Endothelial cell of umbilical vein (primary cell): ENCODE measurements at regions not wholly inside any gene's neighbourhood (a gene's known extent, or its start where the extent isn't known, plus 50 kb on each side); places are given as distances from the start of the nearest gene placed in this dataset.

Source experiments
- BruUV-seq: library from RNA; stranded (reverse); fragments of 400-500 nt; replicated peaks from 2 replicates; lab custom pipeline; 2021; lab: Mats Ljungman, UMichigan
- CTCF ChIA-PET: fragments of 300-600, 350-600 bp; sonication (Branson Sonifier 250); formaldehyde crosslinking; loops from one replicate; lab custom pipeline; 2021; ENCODE audit warnings: antibody characterized with exemption, inconsistent platforms; lab: Charles Lee
- POLR2A ChIA-PET: fragments of 300-600, 350-600 bp; sonication (Branson Sonifier 250); formaldehyde crosslinking; loops from one replicate; lab custom pipeline; 2021; ENCODE audit warnings: antibody characterized with exemption, inconsistent platforms; lab: Charles Lee
- DNase-seq: peaks from one replicate; pipeline ENCODE4 v3.0.0-alpha.2; 2011; ENCODE audit warnings: low read depth, low spot score
- FAIRE-seq: peaks from 2 replicates; lab custom pipeline; 2011; peaks lifted over from hg19 to GRCh38; lab: Jason Lieb, UNC
- H2AFZ ChIP-seq: 2 replicates; pipeline ENCODE4 v1.6.0; 2012; ENCODE audit warnings: low read depth, low read length, control low read depth, inconsistent platforms
- H3K27ac ChIP-seq: 2 replicates; pipeline ENCODE4 v1.5.1; 2011; ENCODE audit warnings: low read depth, mild to moderate bottlenecking, control low read depth, low read length, moderate library complexity; ENCODE audit not compliant: insufficient read depth
- H3K27me3 ChIP-seq, 2 experiments: 2 replicates each; pipeline versions ENCODE4 v1.6.0 to v1.6.1; 2011; ENCODE audit warnings: low read length in 2 of 2, mixed read lengths in 1 of 2; ENCODE audit not compliant: control insufficient read depth in 2 of 2, insufficient read depth in 2 of 2
- H3K36me3 ChIP-seq, 2 experiments: 2 replicates in 1 of 2; 3 replicates in 1 of 2; pipeline ENCODE4 v1.5.1; 2011; ENCODE audit warnings: low read length in 2 of 2, mild to moderate bottlenecking in 1 of 2, moderate library complexity in 1 of 2; ENCODE audit not compliant: control insufficient read depth in 2 of 2, insufficient read depth in 2 of 2; ENCODE audit errors: extremely low read depth in 1 of 2
- H3K4me1 ChIP-seq: 3 replicates; pipeline ENCODE4 v1.5.1; 2011; ENCODE audit warnings: mild to moderate bottlenecking, low read length; ENCODE audit not compliant: control insufficient read depth, insufficient read depth; ENCODE audit errors: extremely low read depth
- H3K4me2 ChIP-seq: 2 replicates; pipeline ENCODE4 v1.6.1; 2011; ENCODE audit warnings: low read length, control low read depth, mixed read lengths; ENCODE audit not compliant: insufficient read depth
- H3K4me3 ChIP-seq, 3 experiments: fragments of 200-600 bp in 1 of 3; sonication (generic), shearing (Covaris generic) in 1 of 3; replicated peaks in 1 of 3; 2 replicates each; pipeline ENCODE4 v1.5.1; 2011 to 2016; ENCODE audit warnings: control low read depth in 3 of 3, low read length in 3 of 3, mild to moderate bottlenecking in 2 of 3, inconsistent platforms in 1 of 3, low read depth in 1 of 3, moderate library complexity in 1 of 3; ENCODE audit not compliant: insufficient read depth in 1 of 3
- H3K79me2 ChIP-seq: 2 replicates; pipeline ENCODE4 v1.6.0; 2012; ENCODE audit warnings: low read length, inconsistent platforms; ENCODE audit not compliant: control insufficient read depth, insufficient read depth
- H3K9ac ChIP-seq: replicated peaks from 2 replicates; pipeline ENCODE3; 2011; ENCODE audit warnings: low read length, control low read depth; ENCODE audit not compliant: insufficient read depth; ENCODE audit errors: extremely low read depth
- H3K9me1 ChIP-seq: replicated peaks from 3 replicates; pipeline ENCODE4 v1.6.0; 2011; ENCODE audit warnings: mild to moderate bottlenecking, low read length; ENCODE audit not compliant: control insufficient read depth, insufficient read depth; ENCODE audit errors: extremely low read depth
- H3K9me3 ChIP-seq: replicated peaks from 2 replicates; pipeline ENCODE4 v1.5.1; 2012; ENCODE audit warnings: low read length, inconsistent platforms; ENCODE audit not compliant: control insufficient read depth, insufficient read depth
- H4K20me1 ChIP-seq: replicated peaks from 2 replicates; pipeline ENCODE3; 2011; ENCODE audit warnings: mild to moderate bottlenecking, low read length; ENCODE audit not compliant: control insufficient read depth, insufficient read depth; ENCODE audit errors: extremely low read depth
- EZH2 ChIP-seq: IDR thresholded peaks from 2 replicates; pipeline ENCODE4 v1.6.1; 2012; ENCODE audit warnings: borderline replicate concordance, low read depth, mild to moderate bottlenecking, moderate library complexity, low read length, inconsistent platforms; ENCODE audit not compliant: severe bottlenecking
- FOS ChIP-seq: IDR thresholded peaks from 2 replicates; pipeline ENCODE4 v1.6.1; 2011; ENCODE audit warnings: mild to moderate bottlenecking, low read length, moderate library complexity, borderline replicate concordance; ENCODE audit not compliant: insufficient read depth
- GATA2 ChIP-seq: IDR thresholded peaks from 2 replicates; pipeline ENCODE4 v1.7.0; 2011; ENCODE audit warnings: low read depth, mild to moderate bottlenecking, moderate library complexity, mixed read lengths, low read length; ENCODE audit not compliant: insufficient read length, insufficient read depth
- JUN ChIP-seq: IDR thresholded peaks from 2 replicates; pipeline ENCODE4 v1.6.1; 2011; ENCODE audit warnings: borderline replicate concordance, low read depth; ENCODE audit not compliant: insufficient read length, insufficient read depth
- MYC ChIP-seq: IDR thresholded peaks from one replicate; pipeline ENCODE4 v1.6.1; 2011; ENCODE audit warnings: mild to moderate bottlenecking, low read depth, low read length
- POLR2A ChIP-seq: IDR thresholded peaks from 2 replicates; pipeline ENCODE4 v1.6.1; 2012; ENCODE audit warnings: low read depth, mild to moderate bottlenecking, control low read depth, low read length
- POLR2AphosphoS5 ChIP-seq: IDR thresholded peaks from 2 replicates; pipeline ENCODE4 v1.6.1; 2012; ENCODE audit warnings: low read depth, mild to moderate bottlenecking, control low read depth, low read length, moderate library complexity; ENCODE audit not compliant: insufficient read depth
- dilution Hi-C: fragments of 300-500 bp; cut with MboI; formaldehyde crosslinking; loops from one replicate; pipeline ENCODE4 v1.15.0; 2019; ENCODE audit warnings: low sequenced_read_pairs; ENCODE audit not compliant: extremely low pct_ligation_motif_present
- intact Hi-C: fragments of 100-400 bp; cut with micrococcal nuclease; formaldehyde crosslinking; loops from one replicate; pipeline ENCODE4 v1.10.0; 2022
- TF ChIP-seq, protein P1 (sequence below): IDR thresholded peaks from 2 replicates; pipeline ENCODE4 v1.6.1; 2011; ENCODE audit not compliant: insufficient read depth, insufficient read length
- TF ChIP-seq, protein P2 (sequence below), 2 donors: IDR thresholded peaks; 1 replicate in 1 of 2; 2 replicates in 1 of 2; pipeline ENCODE4 v1.5.1; 2011; ENCODE audit warnings: low read length in 2 of 2, mild to moderate bottlenecking in 2 of 2, moderate library complexity in 2 of 2, control low read depth in 1 of 2, inconsistent platforms in 1 of 2, low read depth in 1 of 2; ENCODE audit not compliant: insufficient read depth in 1 of 2; ENCODE audit errors: extremely low read depth in 1 of 2

DNA sequence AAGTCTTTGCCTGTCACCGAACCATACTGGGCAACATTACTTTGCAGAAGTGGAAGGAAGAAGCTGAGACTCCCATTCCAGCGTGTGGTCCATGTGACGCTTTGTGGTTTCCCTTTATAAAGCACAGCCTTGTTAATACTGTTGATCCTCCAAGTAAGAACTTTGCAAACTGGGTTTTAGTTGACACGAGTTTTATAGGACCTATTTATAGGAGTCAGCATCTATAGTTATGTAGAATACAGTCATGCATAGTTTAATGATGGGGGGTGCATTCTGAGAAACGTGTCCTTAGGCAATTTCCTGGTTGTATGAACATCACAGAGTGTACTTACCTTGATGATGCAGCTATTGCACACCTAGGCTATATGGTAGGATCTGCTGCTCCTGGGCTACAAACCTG lies 1879.4 kb upstream of the TENM3 start:
- BruUV-seq, result no TSS peak
- FAIRE-seq, result no peak
- intact Hi-C loops, result no loop called here
- POLR2A ChIA-PET, result no interaction called here
- H3K27ac ChIP-seq, result no peak overlapping the region
- no peak overlapping the region for H2AFZ ChIP-seq
- H3K4me2 ChIP-seq, result no peak overlapping the region
- dilution Hi-C loops, result no loop called here
- TF ChIP-seq, protein P1, sequence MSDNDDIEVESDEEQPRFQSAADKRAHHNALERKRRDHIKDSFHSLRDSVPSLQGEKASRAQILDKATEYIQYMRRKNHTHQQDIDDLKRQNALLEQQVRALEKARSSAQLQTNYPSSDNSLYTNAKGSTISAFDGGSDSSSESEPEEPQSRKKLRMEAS, result no peak
- TF ChIP-seq MYC (no peak), GATA2 (no peak)
- no peaks in the 10 kb centered on the region for H3K4me1 ChIP-seq
- CTCF ChIA-PET, result no interaction called here
- no peak overlapping the region for H3K9ac ChIP-seq
- no peaks in the 10 kb centered on the region for H3K9me1 ChIP-seq
- no peaks in the 10 kb centered on the region for H3K27me3 ChIP-seq
- H3K9me3 ChIP-seq, result peaks cover 3% of the 10 kb centered on the region
- no peaks in the 10 kb centered on the region for H4K20me1 ChIP-seq
- H3K4me3 ChIP-seq, result no peak overlapping the region
- H3K79me2 ChIP-seq, result no peaks in the 10 kb centered on the region
- no peak for DNase-seq
- H3K36me3 ChIP-seq, result no peaks in the 10 kb centered on the region

DNA sequence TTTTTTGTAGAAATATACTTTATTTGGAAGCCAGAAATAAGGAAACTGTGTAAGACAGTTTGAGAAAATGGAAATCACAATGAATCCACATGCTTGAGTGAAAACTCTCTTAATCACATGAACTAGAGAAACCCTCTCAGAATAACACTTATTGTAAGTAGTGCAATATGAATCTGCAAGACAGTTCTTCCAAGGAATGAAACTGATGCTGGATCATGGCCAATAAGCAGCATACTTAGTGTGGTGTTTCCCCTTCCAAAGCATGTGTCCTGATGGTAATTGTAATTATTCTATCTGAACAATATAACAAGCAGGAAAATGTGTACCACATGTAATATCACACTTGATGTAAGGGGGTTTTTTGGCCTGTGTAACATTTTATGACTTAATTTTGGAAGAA lies 1870.5 kb upstream of the TENM3 start:
- no peak overlapping the region for H3K4me3 ChIP-seq
- FAIRE-seq (no peak), DNase-seq (no peak)
- no TSS peak for BruUV-seq
- no peaks in the 10 kb centered on the region for H3K9me1 ChIP-seq
- H3K4me2 ChIP-seq, result no peak overlapping the region
- POLR2A ChIA-PET, result no interaction called here
- H2AFZ ChIP-seq, result no peak overlapping the region
- H3K27ac ChIP-seq, result no peak overlapping the region
- H3K9ac ChIP-seq, result no peak overlapping the region
- CTCF ChIA-PET, result no interaction called here
- no peaks in the 10 kb centered on the region for H3K27me3 ChIP-seq
- no peaks in the 10 kb centered on the region for H3K79me2 ChIP-seq
- no peaks in the 10 kb centered on the region for H3K36me3 ChIP-seq
- intact Hi-C loops (no loop called here), dilution Hi-C loops (no loop called here)
- H3K9me3 ChIP-seq, result peaks cover 6% of the 10 kb centered on the region
- H4K20me1 ChIP-seq, result no peaks in the 10 kb centered on the region
- no peak for TF ChIP-seq POLR2A
- TF ChIP-seq, protein P2, sequence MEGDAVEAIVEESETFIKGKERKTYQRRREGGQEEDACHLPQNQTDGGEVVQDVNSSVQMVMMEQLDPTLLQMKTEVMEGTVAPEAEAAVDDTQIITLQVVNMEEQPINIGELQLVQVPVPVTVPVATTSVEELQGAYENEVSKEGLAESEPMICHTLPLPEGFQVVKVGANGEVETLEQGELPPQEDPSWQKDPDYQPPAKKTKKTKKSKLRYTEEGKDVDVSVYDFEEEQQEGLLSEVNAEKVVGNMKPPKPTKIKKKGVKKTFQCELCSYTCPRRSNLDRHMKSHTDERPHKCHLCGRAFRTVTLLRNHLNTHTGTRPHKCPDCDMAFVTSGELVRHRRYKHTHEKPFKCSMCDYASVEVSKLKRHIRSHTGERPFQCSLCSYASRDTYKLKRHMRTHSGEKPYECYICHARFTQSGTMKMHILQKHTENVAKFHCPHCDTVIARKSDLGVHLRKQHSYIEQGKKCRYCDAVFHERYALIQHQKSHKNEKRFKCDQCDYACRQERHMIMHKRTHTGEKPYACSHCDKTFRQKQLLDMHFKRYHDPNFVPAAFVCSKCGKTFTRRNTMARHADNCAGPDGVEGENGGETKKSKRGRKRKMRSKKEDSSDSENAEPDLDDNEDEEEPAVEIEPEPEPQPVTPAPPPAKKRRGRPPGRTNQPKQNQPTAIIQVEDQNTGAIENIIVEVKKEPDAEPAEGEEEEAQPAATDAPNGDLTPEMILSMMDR (IDR thresholded peaks at IDR 0.05; ENCODE audit: extremely low read depth in 1 of 2, insufficient read depth in 1 of 2, low read depth in 1 of 2, low read length in 2 of 2), result no peak
- no peak for TF ChIP-seq FOS
- TF ChIP-seq EZH2, result no peak
- no peak for TF ChIP-seq POLR2AphosphoS5
- TF ChIP-seq JUN, result no peak
- H3K4me1 ChIP-seq, result no peaks in the 10 kb centered on the region
